HepG2 (cell line): ENCODE measurements at regions not wholly inside any gene's neighbourhood (a gene's known extent, or its start where the extent isn't known, plus 50 kb on each side); places are given as distances from the start of the nearest gene placed in this dataset.

Experiments
- EHMT2 ChIP-seq: fragments of 200-600 bp; sonication (generic); IDR thresholded peaks from 2 replicates; pipeline ENCODE4 v1.7.0; 2017; ENCODE audit warnings: antibody characterized with exemption, low read depth, low read length, borderline replicate concordance
- POLR2AphosphoS5 ChIP-seq: IDR thresholded peaks from 2 replicates; pipeline ENCODE4 v1.6.1; 2012; ENCODE audit warnings: low read depth, low read length
- ZNF274 ChIP-seq: sonication (generic); formaldehyde crosslinking; IDR thresholded peaks from 2 replicates; pipeline ENCODE4 v1.5.1; 2020; ENCODE audit warnings: mild to moderate bottlenecking, missing genetic modification reagents

- TF ChIP-seq EHMT2 (no peak), ZNF274 (CRISPR knock-in tag) (no peak), POLR2AphosphoS5 (no peak)
Observed at GRCh38 chr3:75303741-75304140, 360.4 kb upstream of the FRG2C start.
